ENCODE measurements at regions not wholly inside any gene's neighbourhood (a gene's known extent, or its start where the extent isn't known, plus 50 kb on each side); places are given as distances from the start of the nearest gene placed in this dataset.

GRCh38 chrX:10381193-10381592 lies 224.4 kb downstream of the CLCN4 start:
- TF ChIP-seq, protein P1, sequence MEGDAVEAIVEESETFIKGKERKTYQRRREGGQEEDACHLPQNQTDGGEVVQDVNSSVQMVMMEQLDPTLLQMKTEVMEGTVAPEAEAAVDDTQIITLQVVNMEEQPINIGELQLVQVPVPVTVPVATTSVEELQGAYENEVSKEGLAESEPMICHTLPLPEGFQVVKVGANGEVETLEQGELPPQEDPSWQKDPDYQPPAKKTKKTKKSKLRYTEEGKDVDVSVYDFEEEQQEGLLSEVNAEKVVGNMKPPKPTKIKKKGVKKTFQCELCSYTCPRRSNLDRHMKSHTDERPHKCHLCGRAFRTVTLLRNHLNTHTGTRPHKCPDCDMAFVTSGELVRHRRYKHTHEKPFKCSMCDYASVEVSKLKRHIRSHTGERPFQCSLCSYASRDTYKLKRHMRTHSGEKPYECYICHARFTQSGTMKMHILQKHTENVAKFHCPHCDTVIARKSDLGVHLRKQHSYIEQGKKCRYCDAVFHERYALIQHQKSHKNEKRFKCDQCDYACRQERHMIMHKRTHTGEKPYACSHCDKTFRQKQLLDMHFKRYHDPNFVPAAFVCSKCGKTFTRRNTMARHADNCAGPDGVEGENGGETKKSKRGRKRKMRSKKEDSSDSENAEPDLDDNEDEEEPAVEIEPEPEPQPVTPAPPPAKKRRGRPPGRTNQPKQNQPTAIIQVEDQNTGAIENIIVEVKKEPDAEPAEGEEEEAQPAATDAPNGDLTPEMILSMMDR (tag by site-specific recombination; IDR thresholded peaks at IDR 0.05) = no peak
- TF ChIP-seq, protein P2, sequence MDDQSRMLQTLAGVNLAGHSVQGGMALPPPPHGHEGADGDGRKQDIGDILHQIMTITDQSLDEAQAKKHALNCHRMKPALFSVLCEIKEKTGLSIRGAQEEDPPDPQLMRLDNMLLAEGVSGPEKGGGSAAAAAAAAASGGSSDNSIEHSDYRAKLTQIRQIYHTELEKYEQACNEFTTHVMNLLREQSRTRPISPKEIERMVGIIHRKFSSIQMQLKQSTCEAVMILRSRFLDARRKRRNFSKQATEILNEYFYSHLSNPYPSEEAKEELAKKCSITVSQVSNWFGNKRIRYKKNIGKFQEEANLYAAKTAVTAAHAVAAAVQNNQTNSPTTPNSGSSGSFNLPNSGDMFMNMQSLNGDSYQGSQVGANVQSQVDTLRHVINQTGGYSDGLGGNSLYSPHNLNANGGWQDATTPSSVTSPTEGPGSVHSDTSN (CRISPR knock-in tag; IDR thresholded peaks at IDR 0.05) = no peak
- no peak for TF ChIP-seq ZIC2 (tag by site-specific recombination; IDR thresholded peaks at IDR 0.05)
- no peak for TF ChIP-seq SALL2 (tag by site-specific recombination; IDR thresholded peaks at IDR 0.05; ENCODE audit: borderline replicate concordance)
- no peak for TF ChIP-seq ZNF239 (tag by site-specific recombination; IDR thresholded peaks at IDR 0.05)
- no peak for TF ChIP-seq ZNF510 (tag by site-specific recombination; IDR thresholded peaks at IDR 0.05; ENCODE audit: insufficient replicate concordance)
- TF ChIP-seq, protein P3, sequence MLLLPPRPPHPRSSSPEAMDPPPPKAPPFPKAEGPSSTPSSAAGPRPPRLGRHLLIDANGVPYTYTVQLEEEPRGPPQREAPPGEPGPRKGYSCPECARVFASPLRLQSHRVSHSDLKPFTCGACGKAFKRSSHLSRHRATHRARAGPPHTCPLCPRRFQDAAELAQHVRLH (tag by site-specific recombination; IDR thresholded peaks at IDR 0.05) = no peak
- no peak for TF ChIP-seq ZBTB7A (tag by site-specific recombination; IDR thresholded peaks at IDR 0.05; ENCODE audit: low read depth)
- no peak for TF ChIP-seq SCRT2 (tag by site-specific recombination; IDR thresholded peaks at IDR 0.05)

Measured in HEK293 (cell line).